SK-N-SH (cell line): ENCODE measurements at regions not wholly inside any gene's neighbourhood (a gene's known extent, or its start where the extent isn't known, plus 50 kb on each side); places are given as distances from the start of the nearest gene placed in this dataset.

Experiments
- CTCF ChIA-PET: fragments of 300-600, 350-600 bp; formaldehyde crosslinking; extraction: SDS; loops from one replicate; lab custom pipeline; 2021; lab: Yijun Ruan, JAX
- POLR2A ChIA-PET: fragments of 350-600 bp; sonication (Branson Sonifier 250); formaldehyde crosslinking; extraction: SDS; loops from one replicate; lab custom pipeline; 2020; ENCODE audit warnings: antibody characterized with exemption, inconsistent platforms; lab: Yijun Ruan, JAX
- DNase-seq: peaks from one replicate; pipeline ENCODE4 v3.0.0; 2012
- H2AFZ ChIP-seq: fragments of 200-600 bp; sonication (generic); 2 replicates; pipeline ENCODE4 v1.8.1; 2016; ENCODE audit warnings: antibody characterized with exemption, mild to moderate bottlenecking, low read depth
- H3F3A ChIP-seq: fragments of 200-600 bp; sonication (generic); replicated peaks from 2 replicates; pipeline ENCODE3; 2016; ENCODE audit warnings: antibody characterized with exemption, mild to moderate bottlenecking; ENCODE audit not compliant: insufficient read depth
- H3K27ac ChIP-seq, 2 experiments: fragments of 200-500 bp in 1 of 2; fragments of 200-600 bp in 1 of 2; sonication (Bioruptor generic) in 1 of 2; sonication (generic), shearing (Covaris generic) in 1 of 2; 2 replicates each; pipeline versions ENCODE4 v1.5.1 to v1.6.1; 2014 to 2016; ENCODE audit warnings: low read depth in 2 of 2, inconsistent platforms in 1 of 2, low read length in 1 of 2, mild to moderate bottlenecking in 1 of 2, mixed read lengths in 1 of 2
- H3K27me3 ChIP-seq: fragments of 200-600 bp; sonication (generic), shearing (Covaris generic); 2 replicates; pipeline ENCODE4 v1.6.1; 2016; ENCODE audit warnings: mixed run types; ENCODE audit not compliant: insufficient read depth
- H3K36me3 ChIP-seq, 2 experiments: fragments of 200-500 bp in 1 of 2; fragments of 200-600 bp in 1 of 2; sonication (Bioruptor generic) in 1 of 2; sonication (generic) in 1 of 2; replicated peaks in 1 of 2; 2 replicates each; pipeline versions ENCODE3 to v1.5.1; 2014 to 2016; ENCODE audit warnings: low read length in 1 of 2, mild to moderate bottlenecking in 1 of 2; ENCODE audit not compliant: insufficient read depth in 2 of 2, control insufficient read depth in 1 of 2
- H3K4me1 ChIP-seq, 2 experiments: fragments of 200-500 bp in 1 of 2; fragments of 200-600 bp in 1 of 2; sonication (Bioruptor generic) in 1 of 2; sonication (generic), shearing (Covaris generic) in 1 of 2; 2 replicates each; pipeline versions ENCODE4 v1.5.1 to v1.6.1; 2014 to 2016; ENCODE audit warnings: low read depth in 1 of 2, low read length in 1 of 2, mixed run types in 1 of 2; ENCODE audit not compliant: insufficient read depth in 2 of 2, control insufficient read depth in 1 of 2
- H3K4me2 ChIP-seq: fragments of 200-600 bp; sonication (generic), shearing (Covaris generic); 2 replicates; pipeline ENCODE4 v1.6.1; 2017; ENCODE audit warnings: mixed run types
- H3K4me3 ChIP-seq, 2 experiments: fragments of 200-500 bp in 1 of 2; fragments of 200-600 bp in 1 of 2; sonication (Bioruptor generic) in 1 of 2; sonication (generic), shearing (Covaris generic) in 1 of 2; 2 replicates each; pipeline versions ENCODE4 v1.5.1 to v1.8.1; 2014 to 2016; ENCODE audit warnings: low read depth in 2 of 2, inconsistent platforms in 1 of 2, low read length in 1 of 2, mild to moderate bottlenecking in 1 of 2, mixed read lengths in 1 of 2, moderate library complexity in 1 of 2
- H3K79me2 ChIP-seq: fragments of 200-600 bp; sonication (generic); 2 replicates; pipeline ENCODE4 v1.8.1; 2017; ENCODE audit warnings: mild to moderate bottlenecking; ENCODE audit not compliant: insufficient read depth
- H3K9ac ChIP-seq: fragments of 200-600 bp; sonication (generic); 2 replicates; pipeline ENCODE4 v1.6.1; 2017; ENCODE audit warnings: mixed run types
- H3K9me2 ChIP-seq: fragments of 200-600 bp; sonication (generic); 2 replicates; pipeline ENCODE4 v1.6.1; 2017; ENCODE audit warnings: mixed run types
- H3K9me3 ChIP-seq: fragments of 200-600 bp; sonication (generic); 2 replicates; pipeline ENCODE4 v1.6.1; 2017; ENCODE audit warnings: mixed run types, mild to moderate bottlenecking, moderate library complexity
- H4K20me1 ChIP-seq: fragments of 200-600 bp; sonication (generic); 2 replicates; pipeline ENCODE4 v1.6.1; 2017; ENCODE audit warnings: mild to moderate bottlenecking, mixed run types; ENCODE audit not compliant: insufficient read depth
- ELF1 ChIP-seq: IDR thresholded peaks from 2 replicates; pipeline ENCODE4 v1.4.0; 2012
- FOXJ3 ChIP-seq: sonication (generic); formaldehyde crosslinking; IDR thresholded peaks from 2 replicates; pipeline ENCODE4 v1.5.1; 2020; ENCODE audit warnings: mild to moderate bottlenecking, missing genetic modification reagents
- GABPA ChIP-seq: IDR thresholded peaks from 2 replicates; pipeline ENCODE4 v1.4.0; 2012; ENCODE audit warnings: low read depth, mild to moderate bottlenecking
- GATA2 ChIP-seq: sonication (generic); formaldehyde crosslinking; IDR thresholded peaks from 2 replicates; pipeline ENCODE4 v1.5.0; 2020; ENCODE audit warnings: mild to moderate bottlenecking, missing genetic modification reagents
- MEF2A ChIP-seq: IDR thresholded peaks from 2 replicates; pipeline ENCODE4 v1.4.0; 2012; ENCODE audit warnings: low read depth, borderline replicate concordance
- MXI1 ChIP-seq: IDR thresholded peaks from 2 replicates; pipeline ENCODE4 v1.6.1; 2012; ENCODE audit warnings: mild to moderate bottlenecking, low read depth, low read length, improper control_type of control experiment
- NRF1 ChIP-seq: IDR thresholded peaks from 2 replicates; pipeline ENCODE4 v1.6.1; 2012; ENCODE audit warnings: low read depth, mild to moderate bottlenecking, low read length
- RFX5 ChIP-seq: IDR thresholded peaks from 2 replicates; pipeline ENCODE4 v1.6.1; 2012; ENCODE audit warnings: mild to moderate bottlenecking, improper control_type of control experiment, low read length
- TAF1 ChIP-seq: IDR thresholded peaks from 2 replicates; pipeline ENCODE4 v1.6.1; 2012; ENCODE audit warnings: low read depth, mild to moderate bottlenecking, low read length, moderate library complexity, borderline replicate concordance
- TEAD4 ChIP-seq: IDR thresholded peaks from 2 replicates; pipeline ENCODE4 v1.4.0; 2012; ENCODE audit warnings: mild to moderate bottlenecking, borderline replicate concordance; ENCODE audit not compliant: insufficient read depth
- WGBS: methylation state at CpG from one replicate; pipeline ENCODE4 v1.1.6; 2017; ENCODE audit warnings: low lambda C conversion rate; 5-methylcytosine and 5-hydroxymethylcytosine counted together
- TF ChIP-seq, protein P1 (sequence below): IDR thresholded peaks from 2 replicates; pipeline ENCODE4 v1.6.1; 2012; ENCODE audit warnings: mild to moderate bottlenecking, low read depth, low read length, moderate library complexity

DNA sequence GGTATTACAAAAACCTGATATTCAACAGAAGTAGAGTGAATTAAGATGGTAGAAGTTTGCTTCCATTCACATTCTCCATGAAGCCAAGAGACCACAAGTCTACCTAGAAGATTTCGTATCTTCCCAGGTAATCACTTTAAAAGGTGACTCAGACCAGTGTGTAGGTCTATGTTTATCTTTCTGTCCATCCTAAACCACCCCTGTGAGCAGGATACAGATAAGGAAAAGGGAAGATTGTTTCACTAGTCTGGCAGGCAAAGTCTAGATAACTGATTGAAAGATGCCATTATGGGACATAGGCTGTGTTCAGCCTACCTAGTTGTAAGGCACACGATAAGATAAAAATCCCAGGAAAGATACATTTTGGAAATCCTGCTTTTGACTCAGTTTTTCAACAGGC, 244.3 kb upstream of the NWD2 start:
- H3F3A ChIP-seq = no peaks in the 10 kb centered on the region
- no peak overlapping the region for H3K9ac ChIP-seq
- CTCF ChIA-PET = no interaction called here
- no peak overlapping the region for H3K27ac ChIP-seq
- no peaks in the 10 kb centered on the region for H3K36me3 ChIP-seq
- POLR2A ChIA-PET = no interaction called here
- no peak overlapping the region for H3K4me3 ChIP-seq
- no peak overlapping the region; the same call in 1 of the 2 replicates for H2AFZ ChIP-seq
- TF ChIP-seq MEF2A = no peak
- WGBS = 40% methylated on average over 2 of the region's 2 CpGs
- H3K9me3 ChIP-seq = no peaks in the 10 kb centered on the region
- H3K9me2 ChIP-seq = no peaks in the 10 kb centered on the region
- no peak for DNase-seq
- no peak overlapping the region for H3K4me2 ChIP-seq
- no peaks in the 10 kb centered on the region for H3K27me3 ChIP-seq
- peaks cover 25% of the 10 kb centered on the region for H3K79me2 ChIP-seq
- no peaks in the 10 kb centered on the region for H4K20me1 ChIP-seq
- no peaks in the 10 kb centered on the region for H3K4me1 ChIP-seq

DNA sequence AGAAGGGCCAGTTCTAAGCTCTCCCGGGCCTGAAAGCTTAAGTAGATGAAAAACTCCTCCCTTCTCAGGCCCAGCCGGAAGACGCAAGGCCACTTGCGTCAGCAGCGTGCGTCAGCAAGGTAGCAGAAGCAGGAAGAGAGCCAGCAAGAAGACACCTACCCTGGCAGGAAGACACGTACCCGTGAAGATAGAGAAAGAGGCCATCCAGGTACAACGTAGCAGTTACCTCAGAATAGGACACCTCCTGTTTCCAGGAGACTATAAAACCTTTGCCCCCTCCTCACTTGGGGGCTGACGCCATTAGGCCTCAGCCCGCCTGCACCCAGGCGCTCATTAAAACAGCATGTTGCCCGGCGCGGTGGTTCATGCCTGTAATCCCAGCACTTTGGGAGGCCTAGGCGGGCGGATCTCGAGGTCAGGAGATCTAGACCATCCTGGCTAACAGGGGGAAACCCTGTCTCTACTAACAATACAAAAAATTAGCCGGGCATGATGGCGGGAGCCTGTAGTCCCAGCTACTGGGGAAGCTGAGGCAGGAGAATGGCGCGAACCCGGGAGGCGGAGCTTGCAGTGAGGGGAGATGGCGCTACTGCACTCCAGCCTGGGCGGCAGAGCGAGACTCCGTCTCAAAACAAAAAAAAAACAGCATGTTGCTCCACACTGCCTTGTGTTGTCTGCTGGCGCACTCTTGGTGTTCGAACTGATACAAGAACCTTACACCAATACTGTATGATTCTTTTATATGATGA, 242.7 kb upstream of the NWD2 start:
- TF ChIP-seq ELF1 (peak; percentile 87), FOXJ3 (CRISPR knock-in tag) (no peak), GATA2 (CRISPR knock-in tag) (no peak), MXI1 (no peak), RFX5 (no peak), TEAD4 (no peak), NRF1 (no peak), GABPA (peak; percentile 54), TAF1 (no peak)
- TF ChIP-seq, protein P1, sequence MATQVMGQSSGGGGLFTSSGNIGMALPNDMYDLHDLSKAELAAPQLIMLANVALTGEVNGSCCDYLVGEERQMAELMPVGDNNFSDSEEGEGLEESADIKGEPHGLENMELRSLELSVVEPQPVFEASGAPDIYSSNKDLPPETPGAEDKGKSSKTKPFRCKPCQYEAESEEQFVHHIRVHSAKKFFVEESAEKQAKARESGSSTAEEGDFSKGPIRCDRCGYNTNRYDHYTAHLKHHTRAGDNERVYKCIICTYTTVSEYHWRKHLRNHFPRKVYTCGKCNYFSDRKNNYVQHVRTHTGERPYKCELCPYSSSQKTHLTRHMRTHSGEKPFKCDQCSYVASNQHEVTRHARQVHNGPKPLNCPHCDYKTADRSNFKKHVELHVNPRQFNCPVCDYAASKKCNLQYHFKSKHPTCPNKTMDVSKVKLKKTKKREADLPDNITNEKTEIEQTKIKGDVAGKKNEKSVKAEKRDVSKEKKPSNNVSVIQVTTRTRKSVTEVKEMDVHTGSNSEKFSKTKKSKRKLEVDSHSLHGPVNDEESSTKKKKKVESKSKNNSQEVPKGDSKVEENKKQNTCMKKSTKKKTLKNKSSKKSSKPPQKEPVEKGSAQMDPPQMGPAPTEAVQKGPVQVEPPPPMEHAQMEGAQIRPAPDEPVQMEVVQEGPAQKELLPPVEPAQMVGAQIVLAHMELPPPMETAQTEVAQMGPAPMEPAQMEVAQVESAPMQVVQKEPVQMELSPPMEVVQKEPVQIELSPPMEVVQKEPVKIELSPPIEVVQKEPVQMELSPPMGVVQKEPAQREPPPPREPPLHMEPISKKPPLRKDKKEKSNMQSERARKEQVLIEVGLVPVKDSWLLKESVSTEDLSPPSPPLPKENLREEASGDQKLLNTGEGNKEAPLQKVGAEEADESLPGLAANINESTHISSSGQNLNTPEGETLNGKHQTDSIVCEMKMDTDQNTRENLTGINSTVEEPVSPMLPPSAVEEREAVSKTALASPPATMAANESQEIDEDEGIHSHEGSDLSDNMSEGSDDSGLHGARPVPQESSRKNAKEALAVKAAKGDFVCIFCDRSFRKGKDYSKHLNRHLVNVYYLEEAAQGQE = no peak
- peak overlapping the region; percentile 46 to 57 for H3K4me3 ChIP-seq
- peak overlapping the region; percentile 26 for H3K4me2 ChIP-seq
- H3K9me2 ChIP-seq = no peaks in the 10 kb centered on the region
- no peaks in the 10 kb centered on the region for H3K27me3 ChIP-seq
- POLR2A ChIA-PET = no interaction called here
- 18% methylated on average over 20 of the region's 30 CpGs for WGBS
- no peaks in the 10 kb centered on the region for H3K4me1 ChIP-seq
- H3K79me2 ChIP-seq = peaks cover 28% of the 10 kb centered on the region
- H2AFZ ChIP-seq = peak overlapping the region; percentile 89
- peak overlapping the region; percentile 58; the same call in 1 of the 2 replicates for H3K9ac ChIP-seq
- H3K36me3 ChIP-seq = no peaks in the 10 kb centered on the region
- CTCF ChIA-PET = no interaction called here
- H3K9me3 ChIP-seq = no peaks in the 10 kb centered on the region
- no peaks in the 10 kb centered on the region for H4K20me1 ChIP-seq
- no peaks in the 10 kb centered on the region for H3F3A ChIP-seq
- H3K27ac ChIP-seq = peak overlapping the region in 1 of 2 experiments; percentile 58; a peak in 1 of 4 replicates
- DNase-seq = peak; percentile 13
